Type B pancreatic cell (in vitro differentiated cells): ENCODE measurements at regions not wholly inside any gene's neighbourhood (a gene's known extent, or its start where the extent isn't known, plus 50 kb on each side); places are given as distances from the start of the nearest gene placed in this dataset.

Experiments used
- DNase-seq: peaks from one replicate; pipeline ENCODE4 v3.0.0; 2021; ENCODE audit warnings: mixed read lengths; ENCODE audit not compliant: unreplicated experiment; ENCODE audit errors: extremely low spot score
- H3K27ac Mint-ChIP-seq: 2 replicates; pipeline ENCODE4 v1.8.0; 2021; ENCODE audit warnings: mild to moderate bottlenecking, mixed read lengths
- H3K27me3 Mint-ChIP-seq: 2 replicates; pipeline ENCODE4 v1.8.0; 2021; ENCODE audit warnings: mixed read lengths
- H3K36me3 Mint-ChIP-seq: 2 replicates; pipeline ENCODE4 v1.8.0; 2021; ENCODE audit warnings: mixed read lengths
- H3K4me1 Mint-ChIP-seq: one replicate; pipeline ENCODE4 v1.8.0; 2021; ENCODE audit warnings: mixed read lengths; ENCODE audit not compliant: unreplicated experiment
- H3K4me3 Mint-ChIP-seq: 2 replicates; pipeline ENCODE4 v1.8.0; 2021; ENCODE audit warnings: mild to moderate bottlenecking, mixed read lengths
- H3K9me3 Mint-ChIP-seq: 2 replicates; pipeline ENCODE4 v1.8.0; 2021; ENCODE audit warnings: mixed read lengths
- TF ChIP-seq, protein P1 (sequence below): fragments of 200-600 bp; sonication (generic); conservative IDR thresholded peaks from 2 replicates; pipeline ENCODE4 v1.5.0; 2021; ENCODE audit warnings: antibody characterized with exemption, mild to moderate bottlenecking

DNA sequence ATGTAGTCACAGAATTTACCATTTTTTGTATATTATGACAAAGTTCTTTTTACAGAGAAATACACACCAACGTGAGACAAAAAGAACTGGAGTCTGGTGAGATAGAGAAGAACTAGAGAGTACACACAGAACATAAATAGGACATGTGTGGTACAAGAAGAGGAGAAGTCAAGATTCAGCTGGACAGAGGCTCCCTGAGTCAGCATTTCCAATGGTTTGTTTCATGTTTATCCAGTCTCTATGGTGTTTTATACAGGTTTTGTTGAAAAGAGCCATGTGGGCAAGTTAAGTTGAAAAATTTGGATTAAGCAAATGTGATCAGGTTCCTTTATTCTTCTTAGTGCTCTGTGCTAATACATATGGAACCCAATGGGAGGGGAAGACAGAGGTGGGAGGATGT, 105.5 kb upstream of the AKR1E2 start:
- TF ChIP-seq, protein P1, sequence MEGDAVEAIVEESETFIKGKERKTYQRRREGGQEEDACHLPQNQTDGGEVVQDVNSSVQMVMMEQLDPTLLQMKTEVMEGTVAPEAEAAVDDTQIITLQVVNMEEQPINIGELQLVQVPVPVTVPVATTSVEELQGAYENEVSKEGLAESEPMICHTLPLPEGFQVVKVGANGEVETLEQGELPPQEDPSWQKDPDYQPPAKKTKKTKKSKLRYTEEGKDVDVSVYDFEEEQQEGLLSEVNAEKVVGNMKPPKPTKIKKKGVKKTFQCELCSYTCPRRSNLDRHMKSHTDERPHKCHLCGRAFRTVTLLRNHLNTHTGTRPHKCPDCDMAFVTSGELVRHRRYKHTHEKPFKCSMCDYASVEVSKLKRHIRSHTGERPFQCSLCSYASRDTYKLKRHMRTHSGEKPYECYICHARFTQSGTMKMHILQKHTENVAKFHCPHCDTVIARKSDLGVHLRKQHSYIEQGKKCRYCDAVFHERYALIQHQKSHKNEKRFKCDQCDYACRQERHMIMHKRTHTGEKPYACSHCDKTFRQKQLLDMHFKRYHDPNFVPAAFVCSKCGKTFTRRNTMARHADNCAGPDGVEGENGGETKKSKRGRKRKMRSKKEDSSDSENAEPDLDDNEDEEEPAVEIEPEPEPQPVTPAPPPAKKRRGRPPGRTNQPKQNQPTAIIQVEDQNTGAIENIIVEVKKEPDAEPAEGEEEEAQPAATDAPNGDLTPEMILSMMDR = no peak
- Mint-ChIP-seq H3K9me3 (peaks cover 3% of the 10 kb centered on the region), H3K4me3 (no peak overlapping the region), H3K4me1 (peaks cover 19% of the 10 kb centered on the region), H3K27ac (peak overlapping the region; percentile 62), H3K36me3 (no peaks in the 10 kb centered on the region), H3K27me3 (no peaks in the 10 kb centered on the region)
- DNase-seq = no peak

DNA sequence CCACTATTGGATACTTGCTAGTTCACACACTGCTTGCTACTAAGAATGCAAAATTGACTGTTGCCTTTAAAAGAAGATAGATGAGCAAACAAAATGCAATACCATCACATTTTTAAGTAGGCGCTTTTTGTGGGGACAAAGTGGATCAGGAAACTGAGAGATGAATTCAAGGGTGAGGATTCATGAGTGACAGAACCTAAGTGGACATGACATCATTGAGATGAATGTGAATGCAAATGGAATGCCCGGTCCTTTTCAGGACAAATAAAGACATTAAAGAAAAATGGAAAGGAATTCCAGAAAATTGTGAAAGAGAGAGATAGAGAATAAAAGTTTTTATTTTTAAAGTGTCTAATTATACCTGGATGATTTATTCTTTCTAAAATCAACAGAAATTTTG, 106.3 kb upstream of the AKR1E2 start:
- Mint-ChIP-seq H3K9me3 (peaks cover 3% of the 10 kb centered on the region), H3K27me3 (no peaks in the 10 kb centered on the region), H3K27ac (no peak overlapping the region), H3K4me3 (no peak overlapping the region), H3K36me3 (no peaks in the 10 kb centered on the region), H3K4me1 (peaks cover 19% of the 10 kb centered on the region)
- TF ChIP-seq, protein P1 = no peak
- no peak for DNase-seq

DNA sequence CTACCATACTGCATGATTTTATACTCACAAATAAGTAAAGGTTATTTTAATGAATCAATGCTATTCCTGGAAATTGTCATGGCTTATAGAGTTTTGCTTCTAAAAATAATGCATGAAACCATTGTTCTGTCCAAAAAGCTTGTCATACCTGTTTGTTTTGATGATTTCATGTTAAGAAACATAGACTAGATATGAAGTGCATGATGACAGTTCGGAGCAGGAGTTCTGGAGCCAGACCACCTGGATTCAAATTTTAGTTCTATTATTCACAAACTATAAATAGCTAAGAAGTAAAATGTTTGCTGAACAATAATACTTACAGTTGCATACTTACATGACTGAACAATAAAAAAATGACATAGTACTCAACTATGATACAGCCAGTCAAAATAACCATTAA, 107.0 kb upstream of the AKR1E2 start:
- H3K27me3 Mint-ChIP-seq = no peaks in the 10 kb centered on the region

DNA sequence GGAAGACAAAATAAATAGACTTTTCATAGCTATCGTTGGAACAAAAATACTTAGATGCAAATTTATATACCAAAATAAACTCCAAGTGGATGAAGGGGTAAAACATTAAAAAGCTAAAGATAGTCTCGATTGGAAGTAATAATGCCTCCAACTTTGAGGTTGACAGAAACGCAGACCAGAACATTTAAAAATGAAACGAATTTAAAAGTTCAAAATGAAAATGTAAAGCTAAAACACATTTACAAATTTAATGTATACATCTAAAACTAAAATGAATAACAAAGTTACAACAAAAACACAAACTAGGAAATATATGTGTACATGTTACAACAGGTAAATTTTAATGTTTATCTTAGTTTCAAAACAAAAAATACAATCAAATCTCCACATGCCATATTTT, 107.5 kb upstream of the AKR1E2 start:
- Mint-ChIP-seq H3K4me3 (no peak overlapping the region), H3K36me3 (no peaks in the 10 kb centered on the region), H3K27me3 (no peaks in the 10 kb centered on the region), H3K4me1 (peaks cover 18% of the 10 kb centered on the region), H3K9me3 (peaks cover 3% of the 10 kb centered on the region), H3K27ac (no peak overlapping the region)
- TF ChIP-seq, protein P1 = no peak
- no peak for DNase-seq

More for the DNA sequence above, 107.0 kb upstream of the AKR1E2 start:
- H3K4me3 Mint-ChIP-seq = no peak overlapping the region
- no peaks in the 10 kb centered on the region for H3K36me3 Mint-ChIP-seq
- peaks cover 19% of the 10 kb centered on the region for H3K4me1 Mint-ChIP-seq
- TF ChIP-seq, protein P1 = no peak
- H3K9me3 Mint-ChIP-seq = peaks cover 3% of the 10 kb centered on the region
- no peak overlapping the region for H3K27ac Mint-ChIP-seq
- no peak for DNase-seq

DNA sequence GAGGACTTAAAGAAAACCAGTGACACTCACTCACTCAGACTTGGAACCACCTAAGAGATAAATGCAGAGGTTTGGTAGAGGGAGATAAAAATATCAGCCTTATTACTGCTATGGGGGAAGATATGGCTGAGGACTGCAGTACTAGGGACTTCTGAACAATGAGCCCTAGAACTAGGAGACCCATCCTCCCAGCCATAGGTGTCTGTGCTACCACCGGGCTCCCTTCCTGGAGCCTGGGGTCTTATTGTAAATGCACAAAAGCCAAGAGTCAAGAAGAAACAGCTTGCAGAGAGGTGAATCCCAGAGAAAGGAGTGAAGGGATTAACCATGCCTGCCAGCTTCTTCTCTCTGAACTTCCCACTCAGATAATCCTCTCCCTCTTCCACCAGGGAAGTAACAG, 108.3 kb upstream of the AKR1E2 start:
- DNase-seq = no peak
- Mint-ChIP-seq H3K36me3 (no peaks in the 10 kb centered on the region), H3K27ac (no peak overlapping the region), H3K9me3 (no peaks in the 10 kb centered on the region), H3K4me3 (no peak overlapping the region), H3K4me1 (peaks cover 14% of the 10 kb centered on the region), H3K27me3 (no peaks in the 10 kb centered on the region)
- TF ChIP-seq, protein P1 = no peak

DNA sequence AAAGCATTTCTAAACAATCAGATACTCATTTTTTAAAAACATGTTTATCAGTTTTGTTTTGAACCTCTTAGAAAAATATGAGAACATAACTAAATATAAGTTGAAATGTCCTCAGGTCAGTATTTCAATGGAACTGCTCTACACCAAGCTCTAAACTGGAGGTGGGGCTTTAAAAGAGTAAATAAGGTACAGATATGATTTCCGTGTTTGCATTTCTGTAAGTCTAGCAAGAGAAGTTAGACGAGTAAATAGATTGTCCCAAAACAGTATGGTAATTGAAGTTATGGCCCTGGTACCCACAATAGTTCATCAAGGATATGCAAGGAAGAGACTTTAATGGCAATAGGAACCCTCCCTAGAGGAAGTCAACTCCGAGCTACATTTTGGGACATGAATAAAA, 115.1 kb upstream of the AKR1E2 start:
- no peaks in the 10 kb centered on the region for H3K9me3 Mint-ChIP-seq
- no peak for DNase-seq

More for the DNA sequence above, 115.1 kb upstream of the AKR1E2 start:
- Mint-ChIP-seq H3K27ac (no peak overlapping the region), H3K4me1 (no peaks in the 10 kb centered on the region), H3K36me3 (no peaks in the 10 kb centered on the region), H3K4me3 (no peak overlapping the region), H3K27me3 (no peaks in the 10 kb centered on the region)
- TF ChIP-seq, protein P1 = no peak
